Activated effector memory CD4-positive, alpha-beta T cell treated with anti-CD3 and anti-CD28 coated beads, Interleukin-2, amount 50 U/mL, for 16 hours (primary cell): ENCODE measurements at regions not wholly inside any gene's neighbourhood (a gene's known extent, or its start where the extent isn't known, plus 50 kb on each side); places are given as distances from the start of the nearest gene placed in this dataset.

Experiments used
- DNase-seq: peaks from one replicate; pipeline ENCODE4 v3.0.0-alpha.2; 2020

- DNase-seq, result no peak
Observed at GRCh38 chr2:2389215-2389614, 58.1 kb upstream of the MYT1L start.
